Loucy (cell line): ENCODE measurements at regions not wholly inside any gene's neighbourhood (a gene's known extent, or its start where the extent isn't known, plus 50 kb on each side); places are given as distances from the start of the nearest gene placed in this dataset.
"Not testable (repeated sequence)": the region's sequence is repeated elsewhere in the genome, so short reads cannot be mapped to it uniquely, and the experiment has no call there.

Source experiments
- H2AFZ ChIP-seq: fragments of 200-600 bp; sonication (generic); 2 replicates; pipeline ENCODE4 v1.6.0; 2016; ENCODE audit warnings: antibody characterized with exemption, mild to moderate bottlenecking, low read length, moderate library complexity
- H3F3A ChIP-seq: fragments of 200-600 bp; 2 replicates; pipeline ENCODE4 v1.6.0; 2016; ENCODE audit warnings: antibody characterized with exemption, low read depth, mild to moderate bottlenecking
- H3K27me3 ChIP-seq: fragments of 200-600 bp; sonication (generic); 2 replicates; pipeline ENCODE4 v1.6.1; 2014; ENCODE audit warnings: low read length, mild to moderate bottlenecking; ENCODE audit not compliant: insufficient read depth, poor library complexity, severe bottlenecking
- H3K36me3 ChIP-seq: fragments of 200-600 bp; sonication (generic); 2 replicates; pipeline ENCODE4 v1.6.1; 2016; ENCODE audit warnings: low read length; ENCODE audit not compliant: insufficient read depth
- H3K4me1 ChIP-seq: fragments of 200-600 bp; sonication (generic); 2 replicates; pipeline ENCODE4 v1.5.1; 2014; ENCODE audit warnings: low read length, mild to moderate bottlenecking; ENCODE audit not compliant: insufficient read depth, poor library complexity, severe bottlenecking
- H3K4me2 ChIP-seq: fragments of 200-600 bp; sonication (generic); 2 replicates; pipeline ENCODE4 v1.6.0; 2014; ENCODE audit warnings: antibody characterized with exemption, low read length, low read depth, mild to moderate bottlenecking; ENCODE audit not compliant: poor library complexity, severe bottlenecking
- H3K4me3 ChIP-seq: fragments of 200-600 bp; sonication (generic); 2 replicates; pipeline ENCODE4 v1.5.1; 2014; ENCODE audit warnings: low read length, mild to moderate bottlenecking, mixed read lengths; ENCODE audit not compliant: poor library complexity, severe bottlenecking
- H3K79me2 ChIP-seq: fragments of 200-600 bp; sonication (generic); 2 replicates; pipeline ENCODE4 v1.6.1; 2014; ENCODE audit warnings: low read length; ENCODE audit not compliant: insufficient read depth
- H3K9ac ChIP-seq: fragments of 200-600 bp; sonication (generic); 2 replicates; pipeline ENCODE4 v1.6.0; 2014; ENCODE audit warnings: mild to moderate bottlenecking, low read depth, low read length, moderate library complexity; ENCODE audit not compliant: poor library complexity, severe bottlenecking
- H3K9me2 ChIP-seq: fragments of 200-600 bp; sonication (generic); replicated peaks from 2 replicates; pipeline ENCODE4 v1.6.1; 2016; ENCODE audit warnings: low read depth, low read length, mixed read lengths
- H3K9me3 ChIP-seq: fragments of 200-600 bp; sonication (generic); 2 replicates; pipeline ENCODE4 v1.6.1; 2014; ENCODE audit warnings: mild to moderate bottlenecking, antibody characterized with exemption, low read length, low read depth; ENCODE audit not compliant: insufficient read depth
- H4K20me1 ChIP-seq: fragments of 200-600 bp; sonication (generic); 2 replicates; pipeline ENCODE4 v1.6.0; 2014; ENCODE audit warnings: antibody characterized with exemption, low read length, mild to moderate bottlenecking; ENCODE audit not compliant: insufficient read depth, poor library complexity, severe bottlenecking
- EZH2phosphoT487 ChIP-seq: fragments of 200-600 bp; IDR thresholded peaks from 2 replicates; pipeline ENCODE4 v1.6.1; 2018; ENCODE audit warnings: antibody characterized with exemption, mild to moderate bottlenecking, moderate library complexity, borderline replicate concordance
- TF ChIP-seq, protein P1 (sequence below): fragments of 200-600 bp; sonication (generic); conservative IDR thresholded peaks from 2 replicates; pipeline ENCODE4 v1.5.1; 2014; ENCODE audit warnings: mild to moderate bottlenecking, antibody characterized with exemption, low read length

DNA sequence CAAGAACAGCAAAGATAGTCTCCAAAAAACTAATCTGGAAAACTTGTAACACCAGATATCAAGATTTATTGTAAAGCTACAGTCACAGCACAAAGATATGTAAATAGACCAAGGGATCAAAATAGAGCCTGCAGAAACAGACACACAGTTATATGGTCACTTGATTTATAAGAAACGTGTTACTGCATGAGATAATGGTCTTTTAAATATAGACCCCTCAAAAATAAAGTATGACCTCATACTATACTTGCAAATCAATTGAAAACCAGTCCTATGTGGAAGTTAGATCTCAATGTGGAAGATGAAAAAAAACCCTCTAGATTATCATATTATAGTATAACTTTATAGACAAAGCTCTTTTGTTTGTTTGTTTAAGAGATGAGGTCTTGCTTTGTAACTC is 247.3 kb upstream of the CNR1 start:
- no peak overlapping the region for H3K4me3 ChIP-seq
- TF ChIP-seq, protein P1, sequence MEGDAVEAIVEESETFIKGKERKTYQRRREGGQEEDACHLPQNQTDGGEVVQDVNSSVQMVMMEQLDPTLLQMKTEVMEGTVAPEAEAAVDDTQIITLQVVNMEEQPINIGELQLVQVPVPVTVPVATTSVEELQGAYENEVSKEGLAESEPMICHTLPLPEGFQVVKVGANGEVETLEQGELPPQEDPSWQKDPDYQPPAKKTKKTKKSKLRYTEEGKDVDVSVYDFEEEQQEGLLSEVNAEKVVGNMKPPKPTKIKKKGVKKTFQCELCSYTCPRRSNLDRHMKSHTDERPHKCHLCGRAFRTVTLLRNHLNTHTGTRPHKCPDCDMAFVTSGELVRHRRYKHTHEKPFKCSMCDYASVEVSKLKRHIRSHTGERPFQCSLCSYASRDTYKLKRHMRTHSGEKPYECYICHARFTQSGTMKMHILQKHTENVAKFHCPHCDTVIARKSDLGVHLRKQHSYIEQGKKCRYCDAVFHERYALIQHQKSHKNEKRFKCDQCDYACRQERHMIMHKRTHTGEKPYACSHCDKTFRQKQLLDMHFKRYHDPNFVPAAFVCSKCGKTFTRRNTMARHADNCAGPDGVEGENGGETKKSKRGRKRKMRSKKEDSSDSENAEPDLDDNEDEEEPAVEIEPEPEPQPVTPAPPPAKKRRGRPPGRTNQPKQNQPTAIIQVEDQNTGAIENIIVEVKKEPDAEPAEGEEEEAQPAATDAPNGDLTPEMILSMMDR: no peak
- TF ChIP-seq EZH2phosphoT487: no peak

DNA sequence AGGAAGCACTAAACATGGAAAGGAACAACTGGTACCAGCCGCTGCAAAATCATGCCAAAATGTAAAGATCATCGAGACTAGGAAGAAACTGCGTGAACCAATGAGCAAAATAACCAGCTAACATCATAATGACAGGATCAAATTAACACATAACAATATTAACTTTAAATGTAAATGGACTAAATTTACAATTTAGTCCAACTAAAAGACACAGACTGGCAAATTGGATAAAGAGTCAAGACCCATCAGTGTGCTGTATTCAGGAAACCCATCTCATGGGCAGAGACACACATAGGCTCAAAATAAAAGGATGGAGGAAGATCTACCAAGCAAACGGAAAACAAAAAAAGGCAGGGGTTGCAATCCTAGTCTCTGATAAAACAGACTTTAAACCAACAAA is 242.2 kb upstream of the CNR1 start:
- H3K9ac ChIP-seq, H3K36me3 ChIP-seq, H3K9me3 ChIP-seq, H3K4me2 ChIP-seq, H3K79me2 ChIP-seq, H4K20me1 ChIP-seq, H3F3A ChIP-seq, H3K4me3 ChIP-seq, H3K9me2 ChIP-seq, H2AFZ ChIP-seq, H3K4me1 ChIP-seq, H3K27me3 ChIP-seq: not testable (repeated sequence)

More for the DNA sequence above, 247.3 kb upstream of the CNR1 start:
- no peaks in the 10 kb centered on the region for H4K20me1 ChIP-seq
- H3K27me3 ChIP-seq: no peaks in the 10 kb centered on the region
- no peaks in the 10 kb centered on the region for H3K9me3 ChIP-seq
- H3F3A ChIP-seq: no peaks in the 10 kb centered on the region
- H3K9ac ChIP-seq: no peak overlapping the region
- no peak overlapping the region for H2AFZ ChIP-seq
- no peaks in the 10 kb centered on the region for H3K9me2 ChIP-seq
- no peaks in the 10 kb centered on the region for H3K4me1 ChIP-seq
- no peak overlapping the region for H3K4me2 ChIP-seq
- H3K36me3 ChIP-seq: no peaks in the 10 kb centered on the region
- no peaks in the 10 kb centered on the region for H3K79me2 ChIP-seq

DNA sequence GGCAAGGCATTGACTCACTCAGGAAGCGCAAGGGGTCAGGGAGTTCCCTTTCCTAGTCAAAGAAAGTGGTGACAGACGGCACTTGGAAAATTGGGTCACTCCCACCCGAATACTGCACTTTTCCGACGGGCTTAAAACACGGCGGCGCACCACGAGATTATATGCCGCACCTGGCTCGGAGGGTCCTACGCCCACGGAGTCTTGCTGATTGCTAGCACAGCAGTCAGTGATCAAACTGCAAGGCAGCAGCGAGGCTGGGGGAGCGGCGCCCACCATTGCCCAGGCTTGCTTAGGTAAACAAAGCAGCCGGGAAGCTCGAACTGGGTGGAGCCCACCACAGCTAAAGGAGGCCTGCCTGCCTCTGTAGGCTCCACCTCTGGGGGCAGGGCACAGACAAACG is 240.5 kb upstream of the CNR1 start:
- not testable (repeated sequence) for H3K4me3 ChIP-seq, H3K4me1 ChIP-seq, H3K79me2 ChIP-seq, H2AFZ ChIP-seq, H3K4me2 ChIP-seq, H3K36me3 ChIP-seq, H3K9ac ChIP-seq, H4K20me1 ChIP-seq, H3K9me3 ChIP-seq, H3F3A ChIP-seq, H3K27me3 ChIP-seq, H3K9me2 ChIP-seq

DNA sequence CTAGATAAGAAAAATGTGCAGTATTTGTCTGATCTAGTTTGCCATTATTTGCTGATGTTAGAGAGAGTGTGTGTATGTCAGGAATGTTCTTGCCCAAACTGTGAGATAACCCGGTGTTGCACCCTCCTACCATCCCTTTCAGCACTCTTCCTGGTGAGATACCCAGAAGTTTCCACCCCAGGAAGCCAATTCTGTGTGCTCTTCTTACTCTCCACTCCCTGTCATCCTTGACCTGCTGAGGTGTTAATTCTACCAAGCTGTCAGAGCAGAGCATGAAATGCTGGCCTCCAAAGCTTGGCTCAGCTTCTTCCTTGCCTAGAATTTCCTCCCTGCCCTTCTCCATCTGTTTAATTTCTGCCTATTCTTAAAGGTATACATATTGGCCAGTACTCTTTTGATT is 237.3 kb upstream of the CNR1 start:
- Histone ChIP-seq H3K4me3 (no peak overlapping the region), H3K79me2 (no peaks in the 10 kb centered on the region), H3K4me1 (no peaks in the 10 kb centered on the region), H3K9me2 (no peaks in the 10 kb centered on the region), H3K9me3 (no peaks in the 10 kb centered on the region), H4K20me1 (no peaks in the 10 kb centered on the region), H3K27me3 (no peaks in the 10 kb centered on the region), H3K36me3 (no peaks in the 10 kb centered on the region), H3F3A (no peaks in the 10 kb centered on the region), H3K4me2 (no peak overlapping the region), H2AFZ (no peak overlapping the region), H3K9ac (no peak overlapping the region)
- TF ChIP-seq EZH2phosphoT487: no peak
- TF ChIP-seq, protein P1: no peak
